Fibroblast of lung (primary cell): ENCODE measurements at regions not wholly inside any gene's neighbourhood (a gene's known extent, or its start where the extent isn't known, plus 50 kb on each side); places are given as distances from the start of the nearest gene placed in this dataset.

Experiments
- DNase-seq, 2 donors: peaks; one replicate each; pipeline versions ENCODE4 v3.0.0 to v3.0.0-alpha.2; 2010; ENCODE audit warnings: low read depth in 2 of 2
- H2AFZ ChIP-seq: 2 replicates; pipeline ENCODE4 v1.5.1; 2012; ENCODE audit warnings: low read length, control low read depth, inconsistent platforms
- H3K27ac ChIP-seq: 2 replicates; pipeline ENCODE4 v1.5.1; 2011; ENCODE audit warnings: low read length, control low read depth; ENCODE audit not compliant: insufficient read depth
- H3K27me3 ChIP-seq: 2 replicates; pipeline ENCODE4 v1.5.1; 2011; ENCODE audit warnings: mild to moderate bottlenecking, low read length; ENCODE audit not compliant: control insufficient read depth, insufficient read depth
- H3K36me3 ChIP-seq: 2 replicates; pipeline ENCODE4 v1.5.1; 2011; ENCODE audit warnings: low read length; ENCODE audit not compliant: control insufficient read depth, insufficient read depth
- H3K4me1 ChIP-seq: 2 replicates; pipeline ENCODE4 v1.5.1; 2011; ENCODE audit warnings: low read length; ENCODE audit not compliant: control insufficient read depth, insufficient read depth; ENCODE audit errors: extremely low read depth
- H3K4me2 ChIP-seq: 2 replicates; pipeline ENCODE4 v1.5.1; 2011; ENCODE audit warnings: low read length, control low read depth; ENCODE audit not compliant: insufficient read depth; ENCODE audit errors: extremely low read depth
- H3K4me3 ChIP-seq, 4 experiments: fragments of 200-600 bp in 1 of 4; sonication (generic) in 1 of 4; replicated peaks in 1 of 4; 2 replicates each; pipeline ENCODE4 v1.5.1; 2011 to 2016; ENCODE audit warnings: low read length in 4 of 4, low read depth in 3 of 4, mild to moderate bottlenecking in 3 of 4, control low read depth in 2 of 4, inconsistent platforms in 1 of 4, mixed read lengths in 1 of 4; ENCODE audit not compliant: insufficient read depth in 1 of 4; ENCODE audit errors: control extremely low read depth in 1 of 4
- H3K79me2 ChIP-seq: 2 replicates; pipeline ENCODE4 v1.5.1; 2012; ENCODE audit warnings: mild to moderate bottlenecking, low read length, inconsistent platforms; ENCODE audit not compliant: control insufficient read depth, insufficient read depth
- H3K9ac ChIP-seq: 2 replicates; pipeline ENCODE4 v1.5.1; 2011; ENCODE audit warnings: mild to moderate bottlenecking, low read length, control low read depth; ENCODE audit not compliant: insufficient read depth
- H3K9me3 ChIP-seq: 2 replicates; pipeline ENCODE4 v1.5.1; 2012; ENCODE audit warnings: low read depth, low read length; ENCODE audit not compliant: control insufficient read depth, insufficient read depth
- H4K20me1 ChIP-seq: 2 replicates; pipeline ENCODE4 v1.5.1; 2011; ENCODE audit warnings: low read length; ENCODE audit not compliant: control insufficient read depth, insufficient read depth; ENCODE audit errors: extremely low read depth
- CTCF ChIP-seq, 2 donors: IDR thresholded peaks in 1 of 2; conservative IDR thresholded peaks in 1 of 2; 1 replicate in 1 of 2; 2 replicates in 1 of 2; pipeline ENCODE4 v1.5.1; 2011 to 2012; ENCODE audit warnings: low read length in 2 of 2, control low read depth in 1 of 2, inconsistent platforms in 1 of 2, low read depth in 1 of 2, mild to moderate bottlenecking in 1 of 2
- EZH2 ChIP-seq: IDR thresholded peaks from 2 replicates; pipeline ENCODE4 v1.5.1; 2012; ENCODE audit warnings: low read length, control low read depth, mild to moderate bottlenecking; ENCODE audit errors: missing control alignments

GRCh38 chr9:91111226-91111625 lies 250.5 kb downstream of the AUH start:
- Histone ChIP-seq H3K27me3 (no peaks in the 10 kb centered on the region), H3K27ac (no peak overlapping the region), H3K4me1 (no peaks in the 10 kb centered on the region), H3K36me3 (no peaks in the 10 kb centered on the region), H3K9ac (no peak overlapping the region), H3K4me3 (no peak overlapping the region), H3K4me2 (no peak overlapping the region), H3K9me3 (no peaks in the 10 kb centered on the region), H4K20me1 (no peaks in the 10 kb centered on the region), H3K79me2 (no peaks in the 10 kb centered on the region), H2AFZ (no peak overlapping the region)
- TF ChIP-seq EZH2 (no peak), CTCF (conservative IDR thresholded peaks at IDR 0.05 in 1 of 2, IDR thresholded peaks at IDR 0.05 in 1 of 2; ENCODE audit: low read depth in 1 of 2, low read length in 2 of 2) (no peak)
- no peak for DNase-seq

- TF ChIP-seq EZH2 (no peak), CTCF (conservative IDR thresholded peaks at IDR 0.05 in 1 of 2, IDR thresholded peaks at IDR 0.05 in 1 of 2; ENCODE audit: low read depth in 1 of 2, low read length in 2 of 2) (no peak)
- H3K27me3 ChIP-seq = no peaks in the 10 kb centered on the region
- no peaks in the 10 kb centered on the region for H3K79me2 ChIP-seq
- no peak overlapping the region for H3K9ac ChIP-seq
- H3K4me2 ChIP-seq = no peak overlapping the region
- no peak overlapping the region for H3K27ac ChIP-seq
- H4K20me1 ChIP-seq = no peaks in the 10 kb centered on the region
- DNase-seq = no peak
- H2AFZ ChIP-seq = no peak overlapping the region
- H3K9me3 ChIP-seq = no peaks in the 10 kb centered on the region
- H3K36me3 ChIP-seq = no peaks in the 10 kb centered on the region
- no peak overlapping the region for H3K4me3 ChIP-seq
- H3K4me1 ChIP-seq = peaks cover 2% of the 10 kb centered on the region
These were observed 249.8 kb downstream of the AUH start for GRCh38 chr9:91111876-91112275.

GRCh38 chr9:91113016-91113415 lies 248.7 kb downstream of the AUH start:
- Histone ChIP-seq H4K20me1 (no peaks in the 10 kb centered on the region), H3K36me3 (no peaks in the 10 kb centered on the region), H3K27ac (no peak overlapping the region), H3K9ac (no peak overlapping the region), H3K4me1 (peaks cover 6% of the 10 kb centered on the region), H3K27me3 (no peaks in the 10 kb centered on the region), H3K79me2 (no peaks in the 10 kb centered on the region), H2AFZ (no peak overlapping the region), H3K4me3 (no peak overlapping the region), H3K4me2 (no peak overlapping the region), H3K9me3 (no peaks in the 10 kb centered on the region)
- TF ChIP-seq EZH2 (no peak), CTCF (conservative IDR thresholded peaks at IDR 0.05 in 1 of 2, IDR thresholded peaks at IDR 0.05 in 1 of 2; ENCODE audit: low read depth in 1 of 2, low read length in 2 of 2) (no peak)
- DNase-seq = no peak
